ENCODE measurements at regions not wholly inside any gene's neighbourhood (a gene's known extent, or its start where the extent isn't known, plus 50 kb on each side); places are given as distances from the start of the nearest gene placed in this dataset.

GRCh38 chr4:30783751-30784150 is 63.6 kb downstream of the PCDH7 start:
- Histone ChIP-seq H3K79me2 (ENCODE audit: insufficient read depth, low read length) (peaks cover 24% of the 10 kb centered on the region), H3K36me3 (ENCODE audit: control insufficient read depth in 1 of 2, insufficient read depth in 2 of 2, low read length in 2 of 2) (no peaks in the 10 kb centered on the region), H3K4me1 (ENCODE audit: control insufficient read depth in 1 of 2, insufficient read depth in 2 of 2, low read length in 2 of 2) (peaks cover 44 to 86% of the 10 kb centered on the region in 2 experiments), H4K20me1 (ENCODE audit: insufficient read depth) (no peaks in the 10 kb centered on the region), H3K27ac (ENCODE audit: low read depth, low read length) (peak overlapping the region; percentile 100), H3K9ac (ENCODE audit: low read length) (peak overlapping the region; percentile 70), H3K9me2 (ENCODE audit: insufficient read depth) (no peaks in the 10 kb centered on the region), H3K9me3 (ENCODE audit: control insufficient read depth in 1 of 2, insufficient read depth in 1 of 2, low read depth in 1 of 2, low read length in 2 of 2) (no peaks in the 10 kb centered on the region), H2AFZ (ENCODE audit: low read depth, low read length, poor library complexity, severe bottlenecking) (no peak overlapping the region), H3K4me3 (replicated peaks in 1 of 2; ENCODE audit: low read depth in 1 of 2, low read length in 2 of 2) (no peak overlapping the region), H3K4me2 (ENCODE audit: low read length) (peak overlapping the region; percentile 36), H3K27me3 (ENCODE audit: insufficient read depth, low read length) (no peaks in the 10 kb centered on the region)
- DNase-seq (ENCODE audit: low read depth, low spot score): peak; percentile 52
- TF ChIP-seq JUND (IDR thresholded peaks at IDR 0.05): 0 out of 2 replicates have a peak, but pooled peaks have one; percentile 6
- TF ChIP-seq SP1 (IDR thresholded peaks at IDR 0.05; ENCODE audit: low read depth): peak; percentile 40
- peak; percentile 17; the same call in 1 of the 2 replicates for TF ChIP-seq POLR2AphosphoS5 (IDR thresholded peaks at IDR 0.05; ENCODE audit: low read depth, low read length)
- no peak for TF ChIP-seq EGR1 (IDR thresholded peaks at IDR 0.05; ENCODE audit: low read depth)
- no peak for TF ChIP-seq TCF7L2 (IDR thresholded peaks at IDR 0.05; ENCODE audit: borderline replicate concordance, extremely low read depth, insufficient read depth, insufficient read length)
- CTCF ChIA-PET: no interaction called here
- intact Hi-C loops (cut with micrococcal nuclease): loop anchor here (10.0 kb wide), 1 partner anchor 69 kb away; no protein-coding TSS in a partner anchor
- POLR2A ChIA-PET: interaction anchor here (1.2 to 4.0 kb wide), 3 partner anchors 14 to 38 kb away, joined by 3 to 40 read pairs (median 4); no protein-coding TSS in a partner anchor
- no TSS peak for BruUV-seq (replicated peaks)
- RAD21 ChIA-PET (ENCODE audit: low non-redundant PET in 1 of 2, low total read pairs in 2 of 2, uncharacterized antibody in 2 of 2, unreplicated experiment in 2 of 2): no interaction called here
- peak; percentile 46 for ATAC-seq

- ChIA-PET RAD21 (ENCODE audit: low non-redundant PET in 1 of 2, low total read pairs in 2 of 2, uncharacterized antibody in 2 of 2, unreplicated experiment in 2 of 2) (no interaction called here), CTCF (no interaction called here), POLR2A (interaction anchor here (1.3 kb wide), 1 partner anchor 19 kb away, joined by 4 read pairs; no protein-coding TSS in a partner anchor)
- DNase-seq (ENCODE audit: low read depth, low spot score) (peak; percentile 92), ATAC-seq (peak; percentile 78)
- Histone ChIP-seq H3K9me2 (ENCODE audit: insufficient read depth) (no peaks in the 10 kb centered on the region), H3K9ac (ENCODE audit: low read length) (peak overlapping the region; percentile 70), H2AFZ (ENCODE audit: low read depth, low read length, poor library complexity, severe bottlenecking) (no peak overlapping the region), H3K27ac (ENCODE audit: low read depth, low read length) (peak overlapping the region; percentile 100), H3K9me3 (ENCODE audit: control insufficient read depth in 1 of 2, insufficient read depth in 1 of 2, low read depth in 1 of 2, low read length in 2 of 2) (no peaks in the 10 kb centered on the region), H4K20me1 (ENCODE audit: insufficient read depth) (no peaks in the 10 kb centered on the region), H3K27me3 (ENCODE audit: insufficient read depth, low read length) (no peaks in the 10 kb centered on the region), H3K4me1 (ENCODE audit: control insufficient read depth in 1 of 2, insufficient read depth in 2 of 2, low read length in 2 of 2) (peaks cover 77 to 100% of the 10 kb centered on the region in 2 experiments), H3K36me3 (ENCODE audit: control insufficient read depth in 1 of 2, insufficient read depth in 2 of 2, low read length in 2 of 2) (no peaks in the 10 kb centered on the region), H3K4me3 (replicated peaks in 1 of 2; ENCODE audit: low read depth in 1 of 2, low read length in 2 of 2) (peak overlapping the region in 1 of 2 experiments; percentile 11; a peak in 1 of 4 replicates), H3K4me2 (ENCODE audit: low read length) (peak overlapping the region; percentile 63), H3K79me2 (ENCODE audit: insufficient read depth, low read length) (peaks cover 45% of the 10 kb centered on the region)
- intact Hi-C loops (cut with micrococcal nuclease): loop anchor here (1.0 to 10.0 kb wide), 2 partner anchors 19 to 74 kb away; no protein-coding TSS in a partner anchor
- BruUV-seq (replicated peaks): no TSS peak
- TF ChIP-seq YY1 (IDR thresholded peaks at IDR 0.05; ENCODE audit: extremely low read depth, insufficient replicate concordance, low read depth, low read length): no peak
- TF ChIP-seq SIN3A (IDR thresholded peaks at IDR 0.05; ENCODE audit: low read depth): peak; percentile 58; the same call in 1 of the 2 replicates
- no peak for TF ChIP-seq POLR2A (IDR thresholded peaks at IDR 0.05; ENCODE audit: borderline replicate concordance, extremely low read depth, insufficient read depth, insufficient read length)
- no peak for TF ChIP-seq CTCF (IDR thresholded peaks at IDR 0.05 in 2 of 3, conservative IDR thresholded peaks at IDR 0.05 in 1 of 3; ENCODE audit: borderline replicate concordance in 1 of 3, insufficient read depth in 1 of 3, low read depth in 2 of 3, low read length in 2 of 3)
- no peak for TF ChIP-seq ZNF274 (IDR thresholded peaks at IDR 0.05; ENCODE audit: low read depth, low read length)
- TF ChIP-seq SP1 (IDR thresholded peaks at IDR 0.05; ENCODE audit: low read depth): peak; percentile 97
- TF ChIP-seq RAD21 (IDR thresholded peaks at IDR 0.05; ENCODE audit: low read depth): peak; percentile 28
- TF ChIP-seq EGR1 (IDR thresholded peaks at IDR 0.05; ENCODE audit: low read depth): no peak
- TF ChIP-seq SRF (IDR thresholded peaks at IDR 0.05; ENCODE audit: low read depth): no peak
- peak; percentile 65 for TF ChIP-seq FOSL1 (IDR thresholded peaks at IDR 0.05; ENCODE audit: low read depth)
- TF ChIP-seq REST (IDR thresholded peaks at IDR 0.05; ENCODE audit: low read depth): no peak
- TF ChIP-seq EZH2 (IDR thresholded peaks at IDR 0.05): no peak
Measured at GRCh38 chr4:30789219-30789671, 69.1 kb downstream of the PCDH7 start.

Data from HCT116 (cell line).